Stimulated activated CD4-positive, alpha-beta T cell treated with anti-CD3 and anti-CD28 coated beads, TNF-alpha, amount 100 ng/mL, for 1 hour (primary cell): ENCODE measurements at regions not wholly inside any gene's neighbourhood (a gene's known extent, or its start where the extent isn't known, plus 50 kb on each side); places are given as distances from the start of the nearest gene placed in this dataset.

ENCODE experiments used
- DNase-seq, 3 donors: peaks; one replicate each; pipeline ENCODE4 v3.0.0-alpha.2; 2020; ENCODE audit warnings: low read depth in 3 of 3, low spot score in 1 of 3

GRCh38 chr1:36555041-36555440, 72.3 kb upstream of the CSF3R start:
- DNase-seq: no peak

DNA sequence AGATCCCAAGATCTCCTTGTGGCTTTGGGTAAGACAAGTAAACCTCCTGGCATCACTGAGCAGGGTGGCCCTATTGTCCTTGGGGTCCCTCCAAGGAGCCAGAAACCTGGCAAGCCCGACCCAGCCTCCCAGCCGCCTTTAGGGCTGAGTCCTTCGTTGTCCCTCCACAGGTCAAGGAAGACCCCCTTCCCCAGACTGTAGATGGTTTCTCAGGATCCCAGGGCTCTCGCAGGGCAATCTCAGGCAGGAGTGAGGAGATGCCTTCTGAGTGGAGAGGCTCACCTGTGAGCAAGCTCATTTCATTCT, 71.6 kb upstream of the CSF3R start:
- no peak for DNase-seq

DNA sequence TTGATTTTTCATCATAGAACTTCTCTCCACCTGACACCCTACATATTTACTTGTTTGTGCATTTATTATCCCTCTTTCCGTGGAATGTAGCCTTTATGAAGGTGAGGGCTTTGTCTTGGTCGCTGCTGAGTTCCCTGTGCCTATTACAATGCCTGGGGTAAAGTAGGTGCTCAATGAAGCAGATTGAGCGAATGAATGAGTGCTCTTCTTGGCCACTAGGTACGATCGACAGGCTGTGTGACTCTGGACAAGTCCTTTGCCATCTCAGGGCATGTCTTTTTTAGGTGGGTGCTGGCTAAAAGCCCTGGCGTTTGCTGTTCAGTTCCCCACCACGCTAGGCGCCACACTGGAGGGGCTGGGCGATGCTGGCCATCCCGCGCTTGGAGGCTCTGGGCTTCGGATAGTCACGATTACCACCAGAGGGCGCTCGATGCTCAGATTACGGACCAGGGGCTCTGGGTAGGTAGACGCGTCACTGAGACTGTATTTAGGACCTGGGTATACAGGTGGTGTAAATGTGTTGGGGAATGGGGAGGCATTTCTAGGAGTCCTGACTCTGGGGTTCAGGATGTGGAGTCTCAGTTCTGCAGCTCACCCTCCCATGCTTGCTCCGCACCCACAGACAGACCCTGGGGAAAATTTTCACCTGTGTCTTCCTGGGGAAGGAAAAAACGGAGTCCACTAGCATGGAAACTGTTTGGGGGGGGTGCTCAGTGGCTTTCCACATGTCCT, 71.0 kb upstream of the CSF3R start:
- DNase-seq: peak in 2 of 3 donors; percentile 14 to 44

GRCh38 chr1:36542962-36543515, 60.3 kb upstream of the CSF3R start:
- DNase-seq: no peak

- DNase-seq: no peak
These were observed 59.6 kb upstream of the CSF3R start for GRCh38 chr1:36542024-36542961.

- no peak for DNase-seq
These were observed 57.3 kb upstream of the CSF3R start for GRCh38 chr1:36540056-36540455.

- no peak for DNase-seq
These were observed 56.8 kb upstream of the CSF3R start for GRCh38 chr1:36539526-36539925.

GRCh38 chr1:36537991-36538390, 55.3 kb upstream of the CSF3R start:
- no peak for DNase-seq

DNA sequence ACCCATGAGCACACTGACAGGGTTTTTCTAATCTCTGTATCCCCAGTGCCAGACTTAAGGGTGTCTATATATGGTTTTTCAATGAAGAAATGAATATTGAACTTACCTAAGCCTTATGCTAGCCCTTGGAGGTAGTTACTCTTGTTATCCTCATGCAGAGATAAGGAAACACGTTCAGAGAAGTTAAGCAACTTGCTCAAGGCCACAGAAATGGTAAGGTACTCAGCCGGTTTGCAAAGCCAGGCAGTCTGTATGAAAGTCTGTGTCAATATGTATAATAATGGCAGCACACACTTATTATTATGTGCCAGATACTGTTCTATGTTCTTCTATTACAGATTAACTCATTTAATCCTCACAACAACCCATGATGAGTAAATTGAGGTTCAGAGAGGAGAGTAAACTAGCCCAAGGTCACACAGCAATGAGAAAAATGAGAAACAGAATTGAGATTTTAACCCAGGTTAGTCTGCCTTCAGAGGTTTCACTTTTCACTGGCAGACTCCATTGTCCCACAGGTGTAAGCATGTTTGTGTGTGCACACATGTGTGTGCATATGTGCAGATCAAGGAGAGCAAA, 54.6 kb upstream of the CSF3R start:
- no peak for DNase-seq

DNA sequence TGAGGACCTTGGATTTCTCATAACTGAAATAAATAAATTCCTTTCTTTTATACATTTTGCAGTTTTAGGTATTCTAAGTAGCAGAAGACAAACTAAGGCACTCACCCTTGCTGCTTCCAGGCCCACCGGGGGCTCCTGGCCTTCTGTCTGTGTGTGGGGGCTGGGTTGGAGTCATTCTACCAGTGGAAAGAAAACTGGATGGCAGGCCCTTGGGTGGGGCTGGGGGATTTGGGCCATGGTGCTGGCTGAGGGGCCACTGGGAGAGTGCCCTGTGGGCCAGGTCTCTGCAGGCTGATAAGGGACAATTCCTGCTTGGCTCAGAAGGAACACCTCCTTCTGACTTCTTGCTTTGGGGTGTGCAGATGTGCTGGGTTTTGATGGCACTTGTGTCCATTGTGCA, 54.0 kb upstream of the CSF3R start:
- no peak for DNase-seq

DNA sequence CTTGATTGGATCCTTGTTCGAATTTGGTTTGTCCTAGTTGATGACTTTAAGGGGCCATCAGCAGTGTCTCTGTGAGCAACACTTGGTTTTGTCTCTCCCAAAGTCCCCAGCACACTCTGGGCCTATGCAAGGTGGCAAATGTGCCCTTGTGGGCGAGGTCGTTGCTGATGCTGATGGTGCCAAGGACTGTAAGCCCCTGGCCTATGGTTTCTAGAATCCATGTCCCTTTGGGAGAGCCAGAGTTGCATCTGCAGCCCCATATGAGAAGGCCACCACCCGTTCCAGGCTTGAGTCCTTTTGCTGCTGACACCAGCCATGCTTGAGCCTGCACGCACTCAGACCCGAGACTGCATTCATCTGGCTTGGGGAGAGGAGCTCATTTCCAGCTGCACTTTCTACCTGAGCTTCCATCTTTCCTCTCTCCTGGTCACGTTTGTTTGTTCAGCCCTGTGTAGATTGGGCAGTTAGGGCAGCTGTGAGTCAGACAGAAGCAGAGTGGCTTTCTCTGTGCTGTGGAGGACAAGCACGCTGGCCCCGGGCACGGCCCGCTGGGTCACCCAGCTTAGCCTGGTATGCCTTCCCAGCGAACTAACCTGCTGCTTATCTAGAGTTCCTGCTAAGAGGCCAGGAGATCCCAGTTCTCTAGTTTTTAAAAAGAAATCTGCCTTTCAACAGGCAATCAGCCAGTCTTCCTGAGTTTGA, 52.1 kb upstream of the CSF3R start:
- DNase-seq: no peak

DNA sequence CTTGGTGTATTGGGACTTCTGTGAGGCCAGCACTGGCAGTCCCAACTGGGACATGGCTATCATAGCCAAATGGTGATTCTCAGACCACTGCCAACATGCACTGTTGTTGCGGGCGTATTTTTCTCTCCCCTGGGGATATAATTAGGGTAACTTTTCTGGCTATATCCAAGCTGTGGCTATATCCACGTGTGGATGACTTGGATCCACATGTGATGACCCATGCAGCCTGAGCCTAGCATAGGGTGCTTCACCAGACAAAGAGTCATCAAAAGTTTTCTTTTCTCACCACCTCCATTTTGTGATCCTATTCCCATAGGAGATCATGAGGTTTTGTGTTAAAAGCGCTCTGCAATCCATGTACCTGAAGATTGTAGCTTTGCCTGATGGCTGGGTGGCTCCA, 51.2 kb upstream of the CSF3R start:
- DNase-seq: no peak

GRCh38 chr1:36532810-36533401, 50.2 kb upstream of the CSF3R start:
- no peak for DNase-seq
